AG04449 (cell line): ENCODE measurements at regions not wholly inside any gene's neighbourhood (a gene's known extent, or its start where the extent isn't known, plus 50 kb on each side); places are given as distances from the start of the nearest gene placed in this dataset.

ENCODE experiments used
- CTCF ChIA-PET: fragments of 350-600 bp; formaldehyde crosslinking; extraction: SDS; loops from one replicate; lab custom pipeline; 2021; ENCODE audit warnings: antibody characterized with exemption; lab: Yijun Ruan, JAX
- POLR2A ChIA-PET: fragments of 400-600, 350-600 bp; formaldehyde crosslinking; extraction: SDS; loops from one replicate; lab custom pipeline; 2020; ENCODE audit warnings: antibody characterized with exemption, inconsistent platforms; lab: Yijun Ruan, JAX
- DNase-seq: peaks from one replicate; pipeline ENCODE4 v3.0.0-alpha.2; 2010; ENCODE audit warnings: low read depth, low spot score
- H3K4me3 ChIP-seq: 2 replicates; pipeline ENCODE4 v1.5.1; 2011; ENCODE audit warnings: low read depth, mild to moderate bottlenecking, control low read depth, low read length
- CTCF ChIP-seq: IDR thresholded peaks from one replicate; pipeline ENCODE4 v1.5.1; 2011; ENCODE audit warnings: mild to moderate bottlenecking, moderate library complexity, low read length, control low read depth, inconsistent platforms; ENCODE audit not compliant: insufficient read depth; ENCODE audit errors: missing control alignments

GRCh38 chr4:24672880-24673279 is 88.5 kb upstream of the DHX15 start:
- TF ChIP-seq CTCF = no peak
- ChIA-PET POLR2A (no interaction called here), CTCF (no interaction called here)
- H3K4me3 ChIP-seq = no peak overlapping the region
- no peak for DNase-seq

- TF ChIP-seq CTCF = no peak
- DNase-seq = no peak
- ChIA-PET CTCF (no interaction called here), POLR2A (no interaction called here)
- H3K4me3 ChIP-seq = no peak overlapping the region
Measured at GRCh38 chr4:24674279-24674678, 89.9 kb upstream of the DHX15 start.

- CTCF ChIA-PET = no interaction called here
- no peak for DNase-seq
- H3K4me3 ChIP-seq = no peak overlapping the region
- no peak for TF ChIP-seq CTCF
- POLR2A ChIA-PET = no interaction called here
Measured at GRCh38 chr4:24675721-24676389, 91.5 kb upstream of the DHX15 start.

GRCh38 chr4:24677909-24678308 is 93.6 kb upstream of the DHX15 start:
- DNase-seq = no peak
- no peak overlapping the region for H3K4me3 ChIP-seq
- ChIA-PET POLR2A (no interaction called here), CTCF (interaction anchor here (1.0 kb wide), 1 partner anchor 10 kb away, joined by 3 read pairs; no protein-coding TSS in a partner anchor)
- no peak for TF ChIP-seq CTCF

- DNase-seq = no peak
- no peak overlapping the region for H3K4me3 ChIP-seq
- ChIA-PET POLR2A (no interaction called here), CTCF (no interaction called here)
- TF ChIP-seq CTCF = no peak
Measured at GRCh38 chr4:24680746-24681448, 96.5 kb upstream of the DHX15 start.

GRCh38 chr4:24683116-24683515 is 98.8 kb upstream of the DHX15 start:
- no peak for TF ChIP-seq CTCF
- POLR2A ChIA-PET = no interaction called here
- H3K4me3 ChIP-seq = no peak overlapping the region
- DNase-seq = no peak
- CTCF ChIA-PET = no interaction called here
